ENCODE measurements at regions not wholly inside any gene's neighbourhood (a gene's known extent, or its start where the extent isn't known, plus 50 kb on each side); places are given as distances from the start of the nearest gene placed in this dataset.
"Not testable (repeated sequence)": the region's sequence is repeated elsewhere in the genome, so short reads cannot be mapped to it uniquely, and the experiment has no call there.

DNA sequence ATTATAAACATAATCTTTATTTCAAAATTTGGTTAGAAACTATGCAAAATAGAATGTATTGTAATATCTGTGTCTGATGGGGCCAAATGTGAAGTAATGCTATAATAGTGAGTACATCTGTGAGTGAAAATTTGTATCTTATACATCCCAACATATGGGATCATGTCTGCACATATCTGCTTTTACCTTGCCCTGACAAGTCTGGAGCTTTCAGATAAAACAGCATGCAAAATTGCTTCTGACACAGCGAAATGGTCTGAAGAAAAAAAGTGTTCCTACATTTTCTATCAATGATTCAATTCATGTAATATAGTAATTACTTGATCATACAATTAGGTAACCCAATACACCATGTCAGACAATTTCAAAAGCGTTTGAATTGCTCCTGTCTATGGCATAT lies 58.1 kb upstream of the P3H2 start:
- H3K36me3 Mint-ChIP-seq (ENCODE audit: low read depth), result no peaks in the 10 kb centered on the region
- H3K4me1 Mint-ChIP-seq (ENCODE audit: low read depth), result peaks cover 4% of the 10 kb centered on the region
- DNase-seq (no peak), ATAC-seq (no peak)
- H3K27ac Mint-ChIP-seq, result no peak overlapping the region
- intact Hi-C loops (cut with micrococcal nuclease), result no loop called here
- ChIA-PET CTCF (no interaction called here), POLR2A (no interaction called here)
- TF ChIP-seq, protein P1, sequence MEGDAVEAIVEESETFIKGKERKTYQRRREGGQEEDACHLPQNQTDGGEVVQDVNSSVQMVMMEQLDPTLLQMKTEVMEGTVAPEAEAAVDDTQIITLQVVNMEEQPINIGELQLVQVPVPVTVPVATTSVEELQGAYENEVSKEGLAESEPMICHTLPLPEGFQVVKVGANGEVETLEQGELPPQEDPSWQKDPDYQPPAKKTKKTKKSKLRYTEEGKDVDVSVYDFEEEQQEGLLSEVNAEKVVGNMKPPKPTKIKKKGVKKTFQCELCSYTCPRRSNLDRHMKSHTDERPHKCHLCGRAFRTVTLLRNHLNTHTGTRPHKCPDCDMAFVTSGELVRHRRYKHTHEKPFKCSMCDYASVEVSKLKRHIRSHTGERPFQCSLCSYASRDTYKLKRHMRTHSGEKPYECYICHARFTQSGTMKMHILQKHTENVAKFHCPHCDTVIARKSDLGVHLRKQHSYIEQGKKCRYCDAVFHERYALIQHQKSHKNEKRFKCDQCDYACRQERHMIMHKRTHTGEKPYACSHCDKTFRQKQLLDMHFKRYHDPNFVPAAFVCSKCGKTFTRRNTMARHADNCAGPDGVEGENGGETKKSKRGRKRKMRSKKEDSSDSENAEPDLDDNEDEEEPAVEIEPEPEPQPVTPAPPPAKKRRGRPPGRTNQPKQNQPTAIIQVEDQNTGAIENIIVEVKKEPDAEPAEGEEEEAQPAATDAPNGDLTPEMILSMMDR (IDR thresholded peaks at IDR 0.05), result no peak
- no peak overlapping the region for H3K4me3 Mint-ChIP-seq
- H3K27me3 Mint-ChIP-seq, result peaks cover 18% of the 10 kb centered on the region
- no peaks in the 10 kb centered on the region for H3K9me3 Mint-ChIP-seq

DNA sequence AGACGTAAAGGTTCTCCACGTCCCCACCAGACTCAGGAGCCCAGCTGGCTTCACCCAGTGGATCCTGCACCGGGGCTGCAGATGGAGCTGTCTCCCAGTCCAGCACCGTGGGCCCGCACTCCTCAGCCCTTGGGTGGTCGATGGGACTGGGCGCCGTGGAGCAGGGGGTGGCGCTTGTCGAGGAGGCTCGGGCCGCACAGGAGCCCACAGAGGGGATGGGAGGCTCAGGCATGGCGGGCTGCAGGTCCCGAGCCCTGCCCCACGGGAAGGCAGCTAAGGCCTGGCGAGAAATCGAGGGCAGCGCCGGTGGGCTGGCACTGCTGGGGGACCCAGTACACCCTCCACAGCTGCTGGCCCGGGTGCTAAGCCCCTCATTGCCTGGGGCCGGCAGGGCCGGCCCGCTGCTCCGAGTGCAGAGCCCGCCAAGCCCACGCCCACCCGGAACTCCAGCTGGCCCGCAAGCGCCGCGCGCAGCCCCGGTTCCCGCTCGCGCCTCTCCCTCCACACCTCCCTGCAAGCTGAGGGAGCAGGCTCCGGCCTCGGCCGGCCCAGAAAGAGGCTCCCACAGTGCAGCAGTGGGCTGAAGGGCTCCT lies 56.3 kb upstream of the P3H2 start:
- H3K27ac Mint-ChIP-seq; DNase-seq; H3K4me3 Mint-ChIP-seq; POLR2A ChIA-PET; H3K36me3 Mint-ChIP-seq (ENCODE audit: low read depth); H3K4me1 Mint-ChIP-seq (ENCODE audit: low read depth); intact Hi-C loops (cut with micrococcal nuclease); ATAC-seq; H3K9me3 Mint-ChIP-seq: not testable (repeated sequence)
- peaks cover 19% of the 10 kb centered on the region for H3K27me3 Mint-ChIP-seq
- CTCF ChIA-PET, result interaction anchor here (1.0 kb wide), 1 partner anchor 146 kb away, joined by 4 read pairs; the partner anchor contains the start of gene CLDN1

DNA sequence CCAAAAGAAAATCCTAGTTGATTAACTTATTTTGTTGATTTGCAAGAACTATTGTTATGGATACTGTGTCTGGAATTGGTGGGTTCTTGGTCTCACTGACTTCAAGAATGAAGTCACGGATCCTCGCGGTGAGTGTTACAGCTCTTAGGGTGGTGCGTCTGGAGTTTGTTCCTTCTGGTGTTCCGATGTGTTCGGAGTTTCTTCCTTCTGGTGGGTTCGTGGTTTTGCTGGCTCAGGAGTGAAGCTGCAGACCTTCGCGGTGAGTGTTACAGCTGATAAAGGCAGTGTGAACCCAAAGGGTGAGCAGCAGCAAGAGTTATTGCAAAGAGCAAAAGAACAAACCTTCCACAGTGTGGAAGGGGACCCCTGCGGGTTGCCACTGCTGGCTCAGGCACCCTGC lies 55.4 kb upstream of the P3H2 start:
- H3K4me3 Mint-ChIP-seq; intact Hi-C loops (cut with micrococcal nuclease); H3K4me1 Mint-ChIP-seq (ENCODE audit: low read depth); H3K27ac Mint-ChIP-seq; ATAC-seq; H3K36me3 Mint-ChIP-seq (ENCODE audit: low read depth); POLR2A ChIA-PET; DNase-seq; H3K9me3 Mint-ChIP-seq: not testable (repeated sequence)
- CTCF ChIA-PET, result interaction anchor here (1.0 kb wide), 1 partner anchor 147 kb away, joined by 4 read pairs; the partner anchor contains the start of gene CLDN1
- peaks cover 19% of the 10 kb centered on the region for H3K27me3 Mint-ChIP-seq

DNA sequence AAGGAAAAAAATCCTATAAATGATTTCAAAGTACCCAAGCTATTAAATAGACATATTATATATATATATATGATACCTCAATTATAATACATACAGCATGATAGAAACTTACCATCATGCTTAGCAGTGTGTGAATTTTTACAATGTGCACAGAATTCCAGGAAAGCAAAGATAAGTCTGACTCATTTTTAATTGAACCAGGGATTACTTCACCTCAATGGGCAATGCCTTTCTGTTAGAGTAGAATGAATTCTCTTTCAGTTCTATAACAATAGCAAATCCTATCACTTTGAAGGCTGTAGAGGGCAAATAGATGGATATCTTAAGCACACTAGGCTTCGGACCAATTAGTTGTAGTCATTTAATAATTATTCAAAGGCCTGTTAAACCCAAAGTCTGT lies 54.8 kb upstream of the P3H2 start:
- peaks cover 18% of the 10 kb centered on the region for H3K27me3 Mint-ChIP-seq
- ChIA-PET POLR2A (no interaction called here), CTCF (interaction anchor here (1.0 kb wide), 1 partner anchor 208 kb away, joined by 3 read pairs; no protein-coding TSS in a partner anchor)
- H3K36me3 Mint-ChIP-seq (ENCODE audit: low read depth), result no peaks in the 10 kb centered on the region
- intact Hi-C loops (cut with micrococcal nuclease), result no loop called here
- DNase-seq, result no peak
- H3K4me3 Mint-ChIP-seq, result no peak overlapping the region
- H3K9me3 Mint-ChIP-seq, result no peaks in the 10 kb centered on the region
- H3K27ac Mint-ChIP-seq, result no peak overlapping the region
- ATAC-seq, result no peak
- TF ChIP-seq, protein P1 (IDR thresholded peaks at IDR 0.05), result no peak
- H3K4me1 Mint-ChIP-seq (ENCODE audit: low read depth), result peaks cover 4% of the 10 kb centered on the region

DNA sequence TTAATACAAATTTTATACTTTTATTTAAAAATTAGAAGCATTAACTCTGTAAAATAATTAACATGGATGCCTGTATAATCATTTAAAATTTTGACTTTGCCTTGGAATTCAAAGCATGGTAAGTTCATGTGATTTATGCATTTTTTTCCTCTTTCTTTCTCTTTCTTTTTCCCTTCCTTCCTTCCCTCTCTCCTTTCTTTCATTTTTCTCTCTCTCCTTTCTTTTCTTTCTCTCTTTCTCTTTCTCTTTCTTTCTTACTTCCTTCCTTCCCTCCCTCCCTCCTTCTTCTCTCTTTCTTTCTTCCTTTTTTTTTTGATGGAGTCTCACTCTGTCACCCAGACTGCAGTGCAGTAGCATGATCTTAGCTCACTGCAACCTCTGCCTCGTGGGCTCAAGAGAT lies 53.8 kb upstream of the P3H2 start:
- Mint-ChIP-seq H3K4me1 (ENCODE audit: low read depth) (peaks cover 10% of the 10 kb centered on the region), H3K27ac (no peak overlapping the region), H3K27me3 (peaks cover 18% of the 10 kb centered on the region), H3K9me3 (no peaks in the 10 kb centered on the region), H3K36me3 (ENCODE audit: low read depth) (no peaks in the 10 kb centered on the region), H3K4me3 (no peak overlapping the region)
- POLR2A ChIA-PET, result no interaction called here
- TF ChIP-seq, protein P1 (IDR thresholded peaks at IDR 0.05), result no peak
- intact Hi-C loops (cut with micrococcal nuclease), result no loop called here
- ATAC-seq (no peak), DNase-seq (no peak)
- CTCF ChIA-PET, result interaction anchor here (1.0 kb wide), 1 partner anchor 207 kb away, joined by 3 read pairs; no protein-coding TSS in a partner anchor

DNA sequence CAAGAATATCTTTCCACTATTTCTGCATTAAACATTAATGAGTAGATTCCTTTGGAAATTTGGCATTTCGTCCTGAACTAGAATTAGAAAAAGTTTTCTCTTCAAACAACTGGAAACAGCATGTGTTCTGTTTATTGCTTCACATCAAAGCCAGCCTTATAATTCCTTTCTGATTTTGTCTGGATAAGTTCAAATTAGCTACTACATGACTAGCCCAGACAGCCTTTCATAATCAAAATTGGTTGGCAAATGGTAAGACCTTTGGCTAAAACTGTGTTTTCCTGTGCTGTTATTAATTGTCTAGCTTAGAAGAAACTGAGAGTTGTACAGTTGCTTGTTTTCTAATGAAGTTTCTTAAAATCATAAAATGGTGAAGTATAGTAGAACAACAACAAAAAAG lies 52.7 kb upstream of the P3H2 start:
- H3K36me3 Mint-ChIP-seq (ENCODE audit: low read depth), result no peaks in the 10 kb centered on the region
- ChIA-PET POLR2A (no interaction called here), CTCF (no interaction called here)
- DNase-seq (no peak), ATAC-seq (no peak)
- intact Hi-C loops (cut with micrococcal nuclease), result no loop called here
- peaks cover 18% of the 10 kb centered on the region for H3K27me3 Mint-ChIP-seq
- TF ChIP-seq, protein P1 (IDR thresholded peaks at IDR 0.05), result no peak
- peaks cover 14% of the 10 kb centered on the region for H3K4me1 Mint-ChIP-seq (ENCODE audit: low read depth)
- no peaks in the 10 kb centered on the region for H3K9me3 Mint-ChIP-seq
- H3K4me3 Mint-ChIP-seq, result no peak overlapping the region
- no peak overlapping the region for H3K27ac Mint-ChIP-seq
